Nephron (organoid): ENCODE measurements at regions not wholly inside any gene's neighbourhood (a gene's known extent, or its start where the extent isn't known, plus 50 kb on each side); places are given as distances from the start of the nearest gene placed in this dataset.
"Not testable (repeated sequence)": the region's sequence is repeated elsewhere in the genome, so short reads cannot be mapped to it uniquely, and the experiment has no call there.

ENCODE experiments used
- H3K27ac Mint-ChIP-seq, 3 experiments: 2 replicates each; pipeline ENCODE4 v1.8.0; 2020; ENCODE audit warnings: mixed read lengths in 3 of 3, mild to moderate bottlenecking in 2 of 3, moderate library complexity in 1 of 3
- H3K27me3 Mint-ChIP-seq: 2 replicates; pipeline ENCODE4 v1.8.0; 2021; ENCODE audit warnings: low read depth, mild to moderate bottlenecking, moderate library complexity, mixed read lengths
- H3K36me3 Mint-ChIP-seq: 2 replicates; pipeline ENCODE4 v1.8.0; 2020; ENCODE audit warnings: low read depth, mixed read lengths
- H3K4me1 Mint-ChIP-seq: 2 replicates; pipeline ENCODE4 v1.8.0; 2020; ENCODE audit warnings: mixed read lengths
- H3K4me3 Mint-ChIP-seq, 3 experiments: 2 replicates each; pipeline ENCODE4 v1.8.0; 2020; ENCODE audit warnings: mild to moderate bottlenecking in 3 of 3, mixed read lengths in 3 of 3, moderate library complexity in 2 of 3
- H3K9me3 Mint-ChIP-seq: 2 replicates; pipeline ENCODE4 v1.8.0; 2020; ENCODE audit warnings: mixed read lengths
- CTCF ChIP-seq, 3 experiments: fragments of 200-600 bp; sonication (generic); IDR thresholded peaks; one replicate each; pipeline ENCODE4 v1.5.0; 2021; ENCODE audit warnings: antibody characterized with exemption in 3 of 3; ENCODE audit not compliant: unreplicated experiment in 3 of 3

- no peak overlapping the region for H3K4me3 Mint-ChIP-seq
- H3K36me3 Mint-ChIP-seq = no peaks in the 10 kb centered on the region
- no peaks in the 10 kb centered on the region for H3K27me3 Mint-ChIP-seq
- H3K9me3 Mint-ChIP-seq = no peaks in the 10 kb centered on the region
- no peak overlapping the region for H3K27ac Mint-ChIP-seq
- TF ChIP-seq CTCF (IDR thresholded peaks at IDR 0.05; ENCODE audit: unreplicated experiment in 3 of 3) = no peak
- H3K4me1 Mint-ChIP-seq = no peaks in the 10 kb centered on the region
These were observed 159.9 kb upstream of the POGK start for GRCh38 chr1:166679369-166679768.

- no peak for TF ChIP-seq CTCF (IDR thresholded peaks at IDR 0.05; ENCODE audit: unreplicated experiment in 3 of 3)
- no peak overlapping the region for H3K4me3 Mint-ChIP-seq
These were observed 156.7 kb upstream of the POGK start for GRCh38 chr1:166682588-166682987.

GRCh38 chr1:166684669-166685068 is 154.6 kb upstream of the POGK start:
- not testable (repeated sequence) for H3K27ac Mint-ChIP-seq, H3K4me3 Mint-ChIP-seq, H3K36me3 Mint-ChIP-seq

More at GRCh38 chr1:166682588-166682987, 156.7 kb upstream of the POGK start:
- no peak overlapping the region for H3K27ac Mint-ChIP-seq
- no peaks in the 10 kb centered on the region for H3K4me1 Mint-ChIP-seq
- peaks cover 7% of the 10 kb centered on the region for H3K9me3 Mint-ChIP-seq
- no peaks in the 10 kb centered on the region for H3K36me3 Mint-ChIP-seq
- no peaks in the 10 kb centered on the region for H3K27me3 Mint-ChIP-seq

GRCh38 chr1:166685200-166685599 is 154.1 kb upstream of the POGK start:
- H3K27ac Mint-ChIP-seq = no peak overlapping the region
- H3K4me3 Mint-ChIP-seq = no peak overlapping the region
- no peaks in the 10 kb centered on the region for H3K27me3 Mint-ChIP-seq
- peaks cover 7% of the 10 kb centered on the region for H3K9me3 Mint-ChIP-seq
- no peaks in the 10 kb centered on the region for H3K4me1 Mint-ChIP-seq
- no peak for TF ChIP-seq CTCF (IDR thresholded peaks at IDR 0.05; ENCODE audit: unreplicated experiment in 3 of 3)
- no peaks in the 10 kb centered on the region for H3K36me3 Mint-ChIP-seq

More at GRCh38 chr1:166684669-166685068, 154.6 kb upstream of the POGK start:
- not testable (repeated sequence) for H3K27me3 Mint-ChIP-seq, H3K9me3 Mint-ChIP-seq, H3K4me1 Mint-ChIP-seq

GRCh38 chr1:166685891-166686290 is 153.4 kb upstream of the POGK start:
- H3K36me3 Mint-ChIP-seq, H3K27me3 Mint-ChIP-seq, H3K9me3 Mint-ChIP-seq, H3K4me1 Mint-ChIP-seq, H3K27ac Mint-ChIP-seq, H3K4me3 Mint-ChIP-seq: not testable (repeated sequence)

- H3K27me3 Mint-ChIP-seq, H3K4me3 Mint-ChIP-seq, H3K36me3 Mint-ChIP-seq, H3K27ac Mint-ChIP-seq, H3K9me3 Mint-ChIP-seq, H3K4me1 Mint-ChIP-seq: not testable (repeated sequence)
These were observed 148.7 kb upstream of the POGK start for GRCh38 chr1:166690596-166690995.

GRCh38 chr1:166691476-166691875 is 147.8 kb upstream of the POGK start:
- no peaks in the 10 kb centered on the region for H3K36me3 Mint-ChIP-seq
- H3K27me3 Mint-ChIP-seq = peaks cover 3% of the 10 kb centered on the region
- TF ChIP-seq CTCF (IDR thresholded peaks at IDR 0.05; ENCODE audit: unreplicated experiment in 3 of 3) = no peak
- peaks cover 1% of the 10 kb centered on the region for H3K9me3 Mint-ChIP-seq
- H3K27ac Mint-ChIP-seq = no peak overlapping the region
- no peaks in the 10 kb centered on the region for H3K4me1 Mint-ChIP-seq
- no peak overlapping the region for H3K4me3 Mint-ChIP-seq

- no peak overlapping the region for H3K27ac Mint-ChIP-seq
- no peaks in the 10 kb centered on the region for H3K4me1 Mint-ChIP-seq
- no peaks in the 10 kb centered on the region for H3K9me3 Mint-ChIP-seq
- H3K4me3 Mint-ChIP-seq = no peak overlapping the region
- no peaks in the 10 kb centered on the region for H3K36me3 Mint-ChIP-seq
- no peak for TF ChIP-seq CTCF (IDR thresholded peaks at IDR 0.05; ENCODE audit: unreplicated experiment in 3 of 3)
- peaks cover 3% of the 10 kb centered on the region for H3K27me3 Mint-ChIP-seq
These were observed 146.9 kb upstream of the POGK start for GRCh38 chr1:166692346-166692745.
